ENCODE measurements at regions not wholly inside any gene's neighbourhood (a gene's known extent, or its start where the extent isn't known, plus 50 kb on each side); places are given as distances from the start of the nearest gene placed in this dataset.

- H3K27me3 ChIP-seq (ENCODE audit: control insufficient read depth in 1 of 2, insufficient read depth in 2 of 2, low read length in 2 of 2), result no peaks in the 10 kb centered on the region
- no peaks in the 10 kb centered on the region for H4K20me1 ChIP-seq (ENCODE audit: insufficient read depth, low read length)
- ChIA-PET CTCF (ENCODE audit: low intra/inter-chr PET ratio, low total read pairs) (no interaction called here), POLR2A (no interaction called here)
- H2AFZ ChIP-seq (ENCODE audit: low read length), result no peak overlapping the region
- ATAC-seq (no peak), DNase-seq (ENCODE audit: low spot score) (no peak), FAIRE-seq (no peak)
- no TSS peak for BruUV-seq (replicated peaks)
- in situ Hi-C loops (cut with HindIII; ENCODE audit: extremely low pct_ligation_motif_present, low pct_unique_long_range_greater_than_20kb) (no loop called here), intact Hi-C loops (cut with micrococcal nuclease; ENCODE audit: unreplicated experiment) (no loop called here)
- H3K36me3 ChIP-seq (replicated peaks in 1 of 2; ENCODE audit: control insufficient read depth in 1 of 2, insufficient read depth in 2 of 2, low read length in 2 of 2), result no peaks in the 10 kb centered on the region
- H3K27ac ChIP-seq (ENCODE audit: extremely low read length, insufficient read depth, low read length), result no peak overlapping the region
- H3K4me3 ChIP-seq (replicated peaks in 1 of 3; ENCODE audit: insufficient read depth in 1 of 3, low read depth in 2 of 3, low read length in 3 of 3), result no peak overlapping the region
- 2% methylated on average over 4 of the region's 4 CpGs for WGBS (ENCODE audit: low lambda C conversion rate)
- no peak overlapping the region for H3K9ac ChIP-seq (ENCODE audit: insufficient read depth, low read depth, low read length)
- no peak for TF ChIP-seq ZNF713 (CRISPR knock-in tag; IDR thresholded peaks at IDR 0.05)
- no peaks in the 10 kb centered on the region for H3K79me2 ChIP-seq (ENCODE audit: insufficient read depth, low read length)
- H3K4me1 ChIP-seq (ENCODE audit: insufficient read depth, low read length), result no peaks in the 10 kb centered on the region
- H3K9me3 ChIP-seq (ENCODE audit: low read length), result peaks cover 78% of the 10 kb centered on the region
- H3K4me2 ChIP-seq (ENCODE audit: low read depth, low read length), result no peak overlapping the region
These were observed 811.8 kb upstream of the ADGRL2 start for GRCh38 chr1:80988926-80989325.

GRCh38 chr1:80987824-80988223 is 812.9 kb upstream of the ADGRL2 start:
- Histone ChIP-seq H2AFZ (ENCODE audit: low read length) (no peak overlapping the region), H3K9me3 (ENCODE audit: low read length) (peaks cover 78% of the 10 kb centered on the region), H3K79me2 (ENCODE audit: insufficient read depth, low read length) (no peaks in the 10 kb centered on the region), H3K27me3 (ENCODE audit: control insufficient read depth in 1 of 2, insufficient read depth in 2 of 2, low read length in 2 of 2) (no peaks in the 10 kb centered on the region), H3K4me3 (replicated peaks in 1 of 3; ENCODE audit: insufficient read depth in 1 of 3, low read depth in 2 of 3, low read length in 3 of 3) (no peak overlapping the region), H3K4me2 (ENCODE audit: low read depth, low read length) (no peak overlapping the region), H3K4me1 (ENCODE audit: insufficient read depth, low read length) (no peaks in the 10 kb centered on the region), H3K36me3 (replicated peaks in 1 of 2; ENCODE audit: control insufficient read depth in 1 of 2, insufficient read depth in 2 of 2, low read length in 2 of 2) (no peaks in the 10 kb centered on the region), H3K27ac (ENCODE audit: extremely low read length, insufficient read depth, low read length) (no peak overlapping the region), H3K9ac (ENCODE audit: insufficient read depth, low read depth, low read length) (no peak overlapping the region), H4K20me1 (ENCODE audit: insufficient read depth, low read length) (no peaks in the 10 kb centered on the region)
- ChIA-PET POLR2A (no interaction called here), CTCF (ENCODE audit: low intra/inter-chr PET ratio, low total read pairs) (no interaction called here)
- in situ Hi-C loops (cut with HindIII; ENCODE audit: extremely low pct_ligation_motif_present, low pct_unique_long_range_greater_than_20kb) (no loop called here), intact Hi-C loops (cut with micrococcal nuclease; ENCODE audit: unreplicated experiment) (no loop called here)
- WGBS (ENCODE audit: low lambda C conversion rate), result 0% methylated on average over 1 of the region's 1 CpG
- no peak for ATAC-seq
- BruUV-seq (replicated peaks), result no TSS peak
- DNase-seq (ENCODE audit: low spot score), result no peak
- FAIRE-seq, result no peak
- TF ChIP-seq RCOR2 (CRISPR knock-in tag; IDR thresholded peaks at IDR 0.05) (no peak), TBX2 (CRISPR knock-in tag; IDR thresholded peaks at IDR 0.05; ENCODE audit: borderline replicate concordance) (no peak), PHF21A (CRISPR knock-in tag; IDR thresholded peaks at IDR 0.05) (no peak), PLRG1 (conservative IDR thresholded peaks at IDR 0.05) (no peak), NFATC3 (CRISPR knock-in tag; IDR thresholded peaks at IDR 0.05) (no peak), SAFB2 (CRISPR knock-in tag; IDR thresholded peaks at IDR 0.05; ENCODE audit: borderline replicate concordance, low read depth) (no peak), NAIF1 (CRISPR knock-in tag; IDR thresholded peaks at IDR 0.05; ENCODE audit: borderline replicate concordance) (no peak), SPEN (CRISPR knock-in tag; IDR thresholded peaks at IDR 0.05; ENCODE audit: low read depth) (no peak), ZNF776 (CRISPR knock-in tag; IDR thresholded peaks at IDR 0.05) (no peak), FOXJ3 (CRISPR knock-in tag; IDR thresholded peaks at IDR 0.05; ENCODE audit: borderline replicate concordance) (no peak), ZNF503 (CRISPR knock-in tag; IDR thresholded peaks at IDR 0.05) (no peak), MED1 (CRISPR knock-in tag; IDR thresholded peaks at IDR 0.05) (no peak)

All from HepG2 (cell line).